KOPT-K1 (cell line): ENCODE measurements at regions not wholly inside any gene's neighbourhood (a gene's known extent, or its start where the extent isn't known, plus 50 kb on each side); places are given as distances from the start of the nearest gene placed in this dataset.
"Not testable (repeated sequence)": the region's sequence is repeated elsewhere in the genome, so short reads cannot be mapped to it uniquely, and the experiment has no call there.

Experiments
- H3K27ac ChIP-seq: fragments of 200-600 bp; sonication (generic); 2 replicates; pipeline ENCODE4 v1.5.1; 2016; ENCODE audit warnings: antibody characterized with exemption, mild to moderate bottlenecking, low read depth, low read length; ENCODE audit not compliant: poor library complexity, severe bottlenecking
- H3K36me3 ChIP-seq: fragments of 200-600 bp; sonication (generic); 2 replicates; pipeline ENCODE4 v1.5.1; 2017; ENCODE audit warnings: antibody characterized with exemption, mild to moderate bottlenecking, low read length, moderate library complexity; ENCODE audit not compliant: insufficient read depth
- H3K9me3 ChIP-seq: fragments of 200-600 bp; sonication (generic); 2 replicates; pipeline ENCODE4 v1.5.1; 2017; ENCODE audit warnings: antibody characterized with exemption, low read length, mild to moderate bottlenecking; ENCODE audit not compliant: insufficient read depth, poor library complexity, severe bottlenecking

GRCh38 chr2:196284866-196285557, 113.6 kb upstream of the STK17B start:
- no peaks in the 10 kb centered on the region for H3K9me3 ChIP-seq
- no peaks in the 10 kb centered on the region for H3K36me3 ChIP-seq
- no peak overlapping the region for H3K27ac ChIP-seq

- Histone ChIP-seq H3K36me3 (no peaks in the 10 kb centered on the region), H3K9me3 (no peaks in the 10 kb centered on the region), H3K27ac (no peak overlapping the region)
These were observed 115.4 kb upstream of the STK17B start for GRCh38 chr2:196286821-196287220.

- no peak overlapping the region for H3K27ac ChIP-seq
- H3K36me3 ChIP-seq, result no peaks in the 10 kb centered on the region
- H3K9me3 ChIP-seq, result no peaks in the 10 kb centered on the region
These were observed 116.1 kb upstream of the STK17B start for GRCh38 chr2:196287523-196287922.

GRCh38 chr2:196288006-196288538, 116.7 kb upstream of the STK17B start:
- Histone ChIP-seq H3K36me3 (no peaks in the 10 kb centered on the region), H3K27ac (no peak overlapping the region), H3K9me3 (no peaks in the 10 kb centered on the region)

GRCh38 chr2:196289000-196289399, 117.6 kb upstream of the STK17B start:
- Histone ChIP-seq H3K27ac (no peak overlapping the region), H3K36me3 (no peaks in the 10 kb centered on the region), H3K9me3 (no peaks in the 10 kb centered on the region)

GRCh38 chr2:196290136-196290535, 118.8 kb upstream of the STK17B start:
- no peaks in the 10 kb centered on the region for H3K36me3 ChIP-seq
- H3K9me3 ChIP-seq, result no peaks in the 10 kb centered on the region
- H3K27ac ChIP-seq, result no peak overlapping the region

- Histone ChIP-seq H3K9me3 (no peaks in the 10 kb centered on the region), H3K27ac (no peak overlapping the region), H3K36me3 (no peaks in the 10 kb centered on the region)
These were observed 119.2 kb upstream of the STK17B start for GRCh38 chr2:196290569-196290968.

GRCh38 chr2:196291426-196291825, 120.0 kb upstream of the STK17B start:
- H3K27ac ChIP-seq, result no peak overlapping the region
- H3K36me3 ChIP-seq, result no peaks in the 10 kb centered on the region
- no peaks in the 10 kb centered on the region for H3K9me3 ChIP-seq

- Histone ChIP-seq H3K9me3 (no peaks in the 10 kb centered on the region), H3K36me3 (no peaks in the 10 kb centered on the region), H3K27ac (no peak overlapping the region)
These were observed 120.8 kb upstream of the STK17B start for GRCh38 chr2:196291873-196292800.

GRCh38 chr2:196293751-196294515, 122.6 kb upstream of the STK17B start:
- H3K9me3 ChIP-seq, result no peaks in the 10 kb centered on the region
- no peak overlapping the region for H3K27ac ChIP-seq
- H3K36me3 ChIP-seq, result no peaks in the 10 kb centered on the region

GRCh38 chr2:196294516-196294909, 123.1 kb upstream of the STK17B start:
- Histone ChIP-seq H3K27ac (no peak overlapping the region), H3K36me3 (no peaks in the 10 kb centered on the region)

GRCh38 chr2:196295005-196295404, 123.6 kb upstream of the STK17B start:
- Histone ChIP-seq H3K36me3 (no peaks in the 10 kb centered on the region), H3K9me3 (no peaks in the 10 kb centered on the region), H3K27ac (no peak overlapping the region)

More at GRCh38 chr2:196294516-196294909, 123.1 kb upstream of the STK17B start:
- H3K9me3 ChIP-seq, result no peaks in the 10 kb centered on the region

GRCh38 chr2:196298106-196298723, 126.8 kb upstream of the STK17B start:
- not testable (repeated sequence) for H3K36me3 ChIP-seq

GRCh38 chr2:196307775-196308305, 136.5 kb upstream of the STK17B start:
- no peak overlapping the region for H3K27ac ChIP-seq
- no peaks in the 10 kb centered on the region for H3K9me3 ChIP-seq
- no peaks in the 10 kb centered on the region for H3K36me3 ChIP-seq

More at GRCh38 chr2:196298106-196298723, 126.8 kb upstream of the STK17B start:
- H3K27ac ChIP-seq, H3K9me3 ChIP-seq: not testable (repeated sequence)
